IPS DF 4.7 (cell line): ENCODE measurements at regions not wholly inside any gene's neighbourhood (a gene's known extent, or its start where the extent isn't known, plus 50 kb on each side); places are given as distances from the start of the nearest gene placed in this dataset.
A peak's percentile ranks its signal among the peaks of the same experiment; 100 is the strongest.
"Not testable (repeated sequence)": the region's sequence is repeated elsewhere in the genome, so short reads cannot be mapped to it uniquely, and the experiment has no call there.

Source experiments
- DNase-seq: peaks from one replicate; pipeline ENCODE4 v3.0.0-alpha.2; 2013; ENCODE audit warnings: low spot score; ENCODE audit errors: extremely low read depth

DNA sequence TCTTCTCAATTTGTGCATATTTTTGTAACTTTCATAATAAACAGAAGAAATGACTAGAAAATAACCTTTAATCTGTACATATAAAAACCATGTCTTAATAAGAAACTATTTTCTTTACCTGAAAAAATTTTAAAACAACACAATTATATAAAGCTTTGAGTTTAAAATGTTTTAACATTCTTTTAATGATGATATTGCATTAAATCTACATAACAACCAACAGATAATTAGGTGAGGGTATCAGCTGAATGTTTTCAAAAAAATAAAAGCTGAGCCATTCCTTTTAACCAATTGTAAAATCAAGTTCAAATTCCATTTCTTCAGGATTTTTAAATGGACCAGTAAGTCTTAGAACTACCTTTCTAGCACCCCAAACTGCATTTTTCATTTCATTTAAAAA is 1185.0 kb upstream of the CITED2 start:
- DNase-seq, result no peak

DNA sequence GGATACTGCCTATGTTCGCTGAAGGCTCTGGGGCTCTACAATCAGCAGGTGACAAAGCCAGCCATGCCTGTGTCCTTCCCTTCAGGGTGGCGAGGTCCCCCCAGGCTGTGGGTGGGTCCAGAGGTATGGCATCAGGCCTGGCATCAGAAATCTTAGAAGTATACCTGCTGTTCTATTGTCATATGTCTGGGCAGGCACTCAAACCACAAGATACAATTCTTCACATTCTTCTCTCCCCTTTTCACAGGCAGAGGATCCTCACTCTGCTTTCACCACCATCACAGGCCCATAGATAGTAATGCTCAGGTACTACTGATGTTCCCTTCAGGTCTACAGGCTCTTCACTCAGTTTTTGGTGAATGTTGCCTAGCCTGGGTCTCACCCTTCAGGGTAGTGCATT is 1180.0 kb upstream of the CITED2 start:
- DNase-seq, result no peak

DNA sequence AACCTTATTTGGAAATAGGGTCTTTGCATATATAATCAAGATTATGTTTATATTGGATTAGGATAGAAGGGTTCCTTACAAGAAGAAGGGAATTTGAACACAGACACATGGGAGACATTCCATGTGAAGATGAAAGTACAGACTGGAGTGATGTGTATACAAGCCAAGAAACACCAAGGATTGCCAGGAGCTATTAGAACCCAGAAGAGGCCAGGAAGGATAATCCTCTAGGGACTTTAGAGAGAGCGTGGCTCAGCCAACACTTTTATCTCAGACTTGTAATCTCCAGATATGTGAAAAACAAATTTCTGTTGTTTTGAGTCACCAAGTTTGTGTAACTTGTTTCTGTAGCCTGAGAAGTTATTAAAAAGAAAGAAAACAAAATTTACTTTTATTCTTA is 1173.9 kb upstream of the CITED2 start:
- DNase-seq, result no peak

DNA sequence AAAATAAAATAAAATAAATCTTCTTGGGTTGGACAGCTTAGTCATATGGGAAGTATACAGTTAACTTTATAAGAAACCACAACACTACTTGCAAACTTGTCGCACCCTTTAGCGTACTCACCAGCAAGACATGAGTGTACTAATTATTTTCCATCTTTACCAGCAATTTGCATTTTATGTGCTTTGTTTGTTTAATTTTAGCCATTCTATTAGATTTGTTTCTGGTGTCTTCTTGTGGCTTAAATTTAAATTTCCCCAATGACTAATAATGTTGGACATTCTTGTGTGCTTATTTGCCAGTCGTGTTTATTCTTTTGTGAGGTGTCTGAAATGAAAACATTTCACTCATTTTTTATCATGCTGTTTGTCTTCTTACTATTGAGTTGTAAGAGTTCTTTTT is 1172.2 kb upstream of the CITED2 start:
- DNase-seq, result no peak

DNA sequence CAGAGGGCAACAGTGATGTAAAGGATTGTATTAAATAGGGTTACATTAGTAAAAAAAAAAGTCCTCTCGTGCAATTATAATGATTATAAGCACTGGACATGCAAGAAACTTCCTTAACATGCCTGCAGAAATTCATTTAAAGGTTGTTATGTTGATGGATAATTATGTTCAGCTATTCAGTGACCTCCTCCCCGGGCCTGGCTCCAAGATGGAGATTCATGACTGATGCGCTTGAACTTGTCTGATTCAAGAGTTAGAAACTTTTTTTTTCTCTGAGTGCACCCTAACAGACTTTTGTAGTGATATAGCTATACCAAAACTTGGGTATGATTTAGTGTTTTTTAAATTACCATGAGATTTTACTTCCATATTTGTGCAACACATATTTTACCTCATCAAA is 1170.0 kb upstream of the CITED2 start:
- no peak for DNase-seq

DNA sequence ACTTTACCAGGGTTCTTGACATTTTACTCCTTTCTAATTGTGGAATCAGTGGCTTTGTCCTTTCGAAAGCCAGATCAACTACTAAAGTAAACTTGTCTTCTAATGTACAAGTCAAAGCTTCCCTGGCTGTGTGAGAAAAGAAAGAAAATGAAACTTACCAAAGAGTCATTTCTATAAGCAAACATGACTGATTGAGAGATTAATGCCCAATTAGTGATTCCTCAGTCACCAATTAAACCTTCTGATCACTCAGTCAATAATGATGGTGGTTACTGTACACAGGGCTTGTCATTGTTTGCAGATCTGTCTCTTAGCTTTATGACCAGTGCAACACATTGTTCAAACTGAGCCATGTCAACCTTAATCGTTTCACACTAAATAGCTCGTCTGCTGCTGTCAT is 1168.4 kb upstream of the CITED2 start:
- DNase-seq, result no peak

DNA sequence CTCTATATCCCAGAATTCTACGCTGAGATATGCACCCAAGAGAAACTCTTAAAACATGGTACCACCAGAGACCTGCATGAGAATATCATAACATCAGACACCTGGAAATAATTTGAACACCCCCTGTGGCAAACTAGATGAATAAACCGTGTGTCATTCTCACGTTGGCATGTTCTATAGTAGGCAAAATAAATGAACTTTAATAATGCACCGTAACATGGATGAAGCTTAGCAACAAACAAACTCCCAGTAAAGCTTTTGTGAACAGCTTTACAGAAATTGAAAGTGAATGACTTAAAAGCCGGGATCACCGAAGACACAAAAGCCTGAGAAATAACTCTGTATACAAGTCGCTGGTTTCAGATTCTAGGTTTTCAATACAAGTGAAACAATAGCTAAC is 1166.8 kb upstream of the CITED2 start:
- no peak for DNase-seq

DNA sequence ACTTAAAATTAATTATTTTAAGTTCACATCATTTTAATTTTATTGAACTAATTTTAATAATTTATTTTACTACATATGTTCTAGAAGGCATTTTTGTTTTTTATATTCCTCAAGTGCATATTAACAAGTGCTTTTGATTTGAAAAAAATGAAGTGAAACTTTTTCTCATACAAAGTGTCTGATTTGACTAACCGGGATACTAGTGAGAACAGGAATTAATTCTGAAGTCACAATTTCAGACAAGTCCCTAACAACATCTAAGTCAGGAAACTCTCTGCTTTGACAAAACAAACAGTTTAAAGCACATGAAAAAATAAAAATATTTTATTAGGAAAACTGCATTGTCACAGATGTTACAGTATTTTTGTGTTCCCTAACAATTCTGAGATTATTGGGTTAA is 1166.3 kb upstream of the CITED2 start:
- DNase-seq, result no peak

DNA sequence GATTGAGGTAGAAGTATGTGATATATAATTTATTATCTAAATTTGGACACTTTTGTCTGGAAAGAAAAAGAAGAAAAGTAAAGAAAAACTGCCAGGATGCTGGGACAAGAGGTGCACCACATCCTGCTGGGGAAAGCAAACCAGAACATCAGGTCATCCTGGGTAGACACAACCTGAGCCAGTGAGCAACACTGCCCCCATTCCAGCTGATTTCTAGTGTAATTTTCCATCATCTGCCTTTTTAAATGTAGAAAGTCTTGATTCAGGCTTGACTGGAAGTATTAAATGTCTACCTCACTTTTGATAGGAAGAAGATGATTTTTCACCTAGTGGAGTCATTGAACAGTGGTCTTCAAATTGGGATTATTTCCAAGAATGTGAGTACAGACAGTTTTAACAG is 1164.5 kb upstream of the CITED2 start:
- no peak for DNase-seq

DNA sequence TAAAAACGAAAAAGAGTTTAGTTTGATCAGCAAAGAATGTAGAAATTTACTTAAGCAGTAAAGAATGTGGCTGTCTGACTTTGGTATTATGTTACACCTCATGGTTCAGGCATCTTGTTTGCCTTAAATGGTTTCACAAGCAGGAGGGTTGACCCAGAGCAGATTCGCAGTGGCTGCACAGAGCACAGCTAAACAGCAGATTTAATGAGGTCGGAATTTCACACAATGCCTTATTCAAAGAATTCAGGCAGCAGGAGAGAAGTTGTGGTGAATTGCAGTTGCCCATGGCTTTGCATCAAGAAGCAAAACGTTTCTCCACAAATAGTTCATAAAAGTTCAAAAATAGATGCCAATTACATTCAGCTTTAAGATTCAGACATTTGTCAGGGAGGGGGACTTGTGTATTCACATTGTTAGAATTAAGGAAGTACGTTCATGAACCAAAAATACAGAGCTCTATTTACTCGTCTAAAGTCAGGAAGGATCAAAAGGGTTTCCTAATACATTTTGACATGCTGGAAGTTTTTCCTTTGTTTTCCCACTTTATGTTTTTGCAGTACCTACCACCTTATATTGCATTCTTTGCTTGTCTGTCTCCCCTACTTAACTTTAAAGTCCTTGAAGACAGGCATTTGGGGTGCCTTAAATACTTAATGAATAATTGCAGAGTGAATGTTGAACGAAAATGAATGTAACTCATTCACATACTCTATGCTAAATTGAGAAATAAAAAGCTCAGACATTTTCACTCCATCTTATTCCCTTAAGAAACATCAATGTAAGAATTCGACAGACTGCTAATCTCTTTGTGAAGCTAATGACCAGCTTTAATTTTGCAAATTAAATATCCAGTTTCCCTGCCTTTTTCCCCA is 1163.6 kb upstream of the CITED2 start:
- DNase-seq, result peak; percentile 46

DNA sequence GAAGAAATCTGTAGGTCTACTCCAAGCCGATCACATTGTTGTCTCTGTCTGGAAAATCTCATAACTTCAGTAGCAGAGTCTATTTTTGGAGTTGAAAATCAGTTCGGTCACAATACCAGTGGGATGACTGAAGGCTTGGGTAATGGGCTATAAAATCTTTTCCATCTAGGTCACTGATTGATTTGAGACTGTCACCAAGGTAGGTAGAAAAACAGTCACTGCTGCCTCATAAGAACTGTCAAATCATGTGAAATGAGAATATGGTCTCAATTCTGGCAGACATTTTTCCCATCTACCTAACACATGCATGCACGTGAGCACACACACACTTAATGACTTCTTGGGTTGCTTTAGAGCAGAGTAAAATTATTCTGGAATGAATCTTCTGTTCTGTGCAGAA is 1162.8 kb upstream of the CITED2 start:
- no peak for DNase-seq

DNA sequence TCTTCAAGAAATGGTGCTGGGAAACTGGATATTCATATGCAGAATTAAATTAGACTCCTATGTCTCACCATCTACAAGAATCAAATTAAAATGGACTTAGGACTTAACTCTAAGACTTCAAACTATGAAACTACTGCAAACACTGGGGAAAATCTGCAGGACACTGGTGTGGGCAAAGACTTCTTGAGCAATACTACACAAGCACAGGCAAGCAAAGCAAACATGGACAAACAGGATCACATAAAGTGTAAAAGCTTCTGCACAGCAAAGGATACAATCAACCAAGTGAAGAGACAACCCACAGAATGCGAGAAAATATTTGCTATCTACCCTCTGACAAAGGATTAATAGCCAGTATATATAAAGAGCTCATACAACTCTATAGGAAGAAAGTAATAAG is 1161.1 kb upstream of the CITED2 start:
- DNase-seq, result no peak

DNA sequence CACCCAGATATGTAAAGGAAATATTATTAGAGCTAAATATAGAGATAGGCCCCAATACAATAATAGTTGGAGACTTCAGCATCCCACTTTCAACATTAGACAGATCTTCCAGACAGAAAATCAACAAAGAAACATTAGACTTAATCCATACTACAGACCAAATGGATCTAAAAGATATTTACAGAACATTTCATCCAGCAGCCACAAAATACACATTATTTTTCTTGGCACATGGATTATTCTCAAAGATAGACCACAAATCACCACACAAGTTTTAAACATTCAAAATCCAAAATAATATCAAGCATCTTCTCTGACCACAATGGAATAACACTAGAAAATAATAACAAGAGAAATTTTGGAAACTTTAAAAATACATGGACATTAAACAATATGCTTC is 1159.1 kb upstream of the CITED2 start:
- no peak for DNase-seq

DNA sequence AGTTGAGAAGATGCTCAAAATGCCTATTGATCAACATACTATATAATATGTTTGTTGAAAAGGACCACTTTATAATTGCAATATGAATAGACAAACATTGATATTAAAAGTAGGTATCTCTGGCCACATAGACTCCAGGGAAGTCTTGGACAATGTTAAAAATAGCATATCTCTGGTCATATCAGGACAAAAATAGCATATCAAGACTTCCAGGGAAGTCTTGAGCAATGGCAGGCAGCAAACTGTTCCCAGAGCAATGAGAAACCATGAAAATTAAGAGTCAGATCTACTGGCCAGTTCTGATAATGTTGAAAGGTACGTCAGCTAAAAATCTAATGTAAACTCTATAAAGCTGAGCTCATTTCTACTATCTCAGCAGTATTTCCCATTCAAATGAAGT is 1130.3 kb upstream of the CITED2 start:
- no peak for DNase-seq

DNA sequence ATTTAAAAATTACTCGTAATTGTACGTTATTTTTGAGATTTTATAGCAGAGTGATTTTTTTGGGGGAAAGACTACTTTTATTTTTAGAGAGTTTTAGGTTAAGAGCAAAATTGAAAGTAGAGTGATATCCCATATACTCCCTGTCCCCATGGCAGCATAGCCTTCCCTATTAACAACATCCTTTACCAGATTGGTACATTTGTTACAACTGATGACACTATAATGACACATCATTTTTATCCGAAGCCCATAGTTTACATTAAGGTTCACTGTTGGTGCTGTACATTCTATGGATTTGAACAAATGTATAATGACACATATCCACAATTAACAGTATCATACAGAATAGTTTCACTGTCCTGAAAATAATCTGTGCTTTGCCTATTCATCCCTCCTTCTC is 1126.4 kb upstream of the CITED2 start:
- no peak for DNase-seq

DNA sequence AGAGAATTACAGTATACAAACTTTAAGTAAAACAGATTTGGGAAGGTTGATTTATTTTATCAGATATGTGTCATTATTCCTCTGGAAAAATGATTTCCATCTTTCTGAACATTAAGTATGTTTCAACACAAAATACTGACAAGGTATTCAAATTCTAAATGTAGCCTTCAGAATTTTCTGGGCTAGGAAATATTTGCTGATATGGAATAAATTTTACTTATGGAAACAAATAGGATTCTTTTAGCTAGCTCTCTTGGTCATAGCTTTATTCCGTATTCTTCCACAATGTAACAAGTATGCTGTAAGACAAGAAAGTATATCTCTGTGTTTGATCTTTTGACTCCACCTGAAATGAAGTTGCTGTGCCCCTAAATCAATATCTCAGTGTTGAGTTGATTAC is 1125.2 kb upstream of the CITED2 start:
- no peak for DNase-seq

DNA sequence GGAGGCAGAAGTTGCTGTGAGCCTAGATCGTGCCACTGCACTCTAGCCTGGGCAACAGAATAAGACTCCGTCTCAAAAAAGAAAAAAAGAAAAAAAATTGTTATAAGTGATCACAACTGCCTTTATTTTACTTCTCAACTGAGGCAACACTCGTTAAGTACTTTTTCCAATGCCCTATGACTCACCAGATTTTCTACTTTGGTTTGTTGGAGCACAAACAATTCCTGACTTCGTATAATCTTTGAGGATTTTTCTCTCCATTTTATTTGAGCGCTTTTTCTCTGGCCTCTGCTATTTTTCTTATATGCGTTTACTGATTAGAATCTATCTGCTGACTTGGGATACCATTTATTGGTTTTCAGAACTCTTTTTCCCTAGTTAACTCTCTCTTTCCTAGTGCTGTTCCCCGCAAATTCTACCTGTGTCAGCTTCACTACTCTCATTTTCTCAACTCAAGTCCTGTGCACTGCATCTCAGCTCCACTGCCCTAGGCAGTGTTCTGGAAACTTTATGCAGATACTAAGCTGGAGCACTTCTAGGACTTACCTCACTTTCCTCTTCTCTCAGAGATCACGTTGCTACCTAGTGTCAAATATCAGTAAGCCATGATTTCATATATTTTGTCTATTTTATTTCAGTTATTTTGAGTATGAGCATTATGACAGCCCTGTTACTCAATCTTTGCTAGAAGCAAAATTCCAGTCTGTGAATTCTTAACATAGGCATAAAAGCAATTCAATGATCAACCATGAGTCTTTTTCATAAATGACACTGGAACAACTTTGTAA is 1120.1 kb upstream of the CITED2 start:
- DNase-seq, result no peak

DNA sequence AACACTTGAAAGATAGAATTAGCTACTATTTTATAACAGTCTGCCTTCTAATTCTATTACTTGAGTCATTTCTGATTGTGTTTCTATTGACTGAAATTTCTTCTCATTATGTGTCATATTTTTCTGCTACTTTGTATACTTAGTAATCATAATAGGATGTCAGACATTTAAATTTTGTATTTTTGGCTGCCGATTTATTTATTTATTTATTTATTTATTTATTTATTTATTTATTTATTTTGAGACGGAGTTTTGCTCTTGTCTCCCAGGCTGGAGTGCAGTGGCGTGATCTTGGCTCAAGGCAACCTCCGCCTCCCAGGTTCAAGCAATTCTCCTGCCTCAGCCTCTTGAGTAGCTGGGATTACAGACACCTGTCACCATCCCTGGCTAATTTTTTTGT is 1119.0 kb upstream of the CITED2 start:
- DNase-seq, result not testable (repeated sequence)

DNA sequence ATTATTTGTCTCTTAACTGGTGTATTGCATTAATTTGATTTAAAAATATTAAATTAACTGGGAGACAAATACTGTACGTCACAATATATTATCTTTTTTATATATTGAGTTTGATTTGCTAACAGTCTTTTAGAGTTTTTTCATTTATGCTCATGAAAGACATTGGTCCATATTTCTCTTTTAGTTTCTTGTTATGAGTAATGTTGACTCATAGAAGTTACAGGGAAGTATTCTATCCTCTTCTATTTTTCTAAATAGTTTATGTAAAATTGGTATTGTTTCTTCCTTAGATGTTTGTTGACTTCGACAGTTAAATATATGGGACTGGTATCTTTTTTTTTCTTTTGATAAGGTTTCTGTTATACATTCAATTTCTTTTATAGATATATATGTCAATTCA is 1115.6 kb upstream of the CITED2 start:
- no peak for DNase-seq

DNA sequence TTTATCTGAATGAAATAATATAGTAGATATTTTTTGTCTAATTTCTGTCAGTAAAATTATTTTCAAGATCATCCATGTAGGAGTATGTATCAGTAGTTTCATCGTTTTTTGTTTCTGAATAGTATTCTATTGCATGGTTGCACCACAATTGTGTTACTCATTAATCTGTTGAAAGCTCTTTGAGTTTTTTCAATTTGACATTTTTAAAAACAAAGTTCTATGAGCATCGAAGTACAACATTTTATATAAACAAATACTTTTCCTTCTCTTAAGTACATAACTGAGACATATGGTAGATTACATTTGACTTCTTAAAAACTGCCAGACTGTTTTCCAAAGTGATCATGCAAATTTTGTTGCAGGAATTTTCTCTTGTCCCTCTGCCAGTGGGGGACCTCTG is 1113.1 kb upstream of the CITED2 start:
- no peak for DNase-seq

DNA sequence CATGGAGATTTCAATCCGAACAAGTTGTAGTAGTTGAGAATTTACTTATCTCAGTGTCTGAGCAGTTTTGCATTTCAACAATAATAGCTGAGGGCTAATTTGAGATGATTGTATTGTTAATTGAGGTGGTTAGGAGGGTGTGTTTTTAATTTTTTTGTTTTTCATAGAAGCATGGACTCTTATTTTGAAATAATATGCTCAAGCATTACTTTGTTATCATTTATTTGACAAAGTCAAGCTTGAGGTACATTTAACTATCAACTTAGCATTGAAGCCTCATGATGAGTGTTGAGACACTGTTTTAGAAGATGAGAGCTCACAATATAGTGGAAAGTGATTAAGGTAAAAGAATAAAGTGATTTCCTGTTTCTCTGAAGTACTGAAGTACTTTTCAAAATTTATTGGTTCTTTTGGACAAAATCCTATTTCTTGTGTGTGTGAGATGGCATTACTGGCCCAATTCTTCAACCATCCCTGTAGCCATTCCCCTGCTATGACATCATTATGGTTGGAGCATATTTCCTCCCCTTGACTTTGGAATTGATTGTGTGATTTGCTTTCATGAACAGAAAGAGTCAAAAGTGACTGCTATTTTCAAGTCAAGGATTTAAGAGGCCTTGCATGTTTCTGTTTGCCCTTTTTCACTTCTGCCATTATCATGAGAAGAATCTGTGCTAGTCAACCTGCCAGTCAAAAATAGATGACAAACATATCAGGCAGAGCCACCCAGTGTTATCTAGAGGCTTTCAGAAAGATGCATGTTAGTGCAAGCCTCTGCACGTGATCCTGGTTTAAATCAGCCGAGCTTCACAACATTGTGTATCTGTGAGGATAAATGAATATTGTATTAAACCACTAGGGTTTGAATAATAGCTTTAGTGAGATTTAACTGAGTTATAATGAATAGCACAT is 1112.3 kb upstream of the CITED2 start:
- DNase-seq, result no peak
